AG09309 (cell line): ENCODE measurements at regions not wholly inside any gene's neighbourhood (a gene's known extent, or its start where the extent isn't known, plus 50 kb on each side); places are given as distances from the start of the nearest gene placed in this dataset.
A peak's percentile ranks its signal among the peaks of the same experiment; 100 is the strongest.

Source experiments
- DNase-seq: peaks from one replicate; pipeline ENCODE4 v3.0.0-alpha.2; 2010; ENCODE audit warnings: low read depth
- H3K4me3 ChIP-seq: 2 replicates; pipeline ENCODE4 v1.5.1; 2011; ENCODE audit warnings: mild to moderate bottlenecking, low read depth, low read length, moderate library complexity; ENCODE audit not compliant: control insufficient read depth
- CTCF ChIP-seq: IDR thresholded peaks from 2 replicates; pipeline ENCODE4 v1.5.1; 2011; ENCODE audit warnings: mild to moderate bottlenecking, low read depth, low read length, inconsistent platforms; ENCODE audit not compliant: insufficient read depth, control insufficient read depth; ENCODE audit errors: missing control alignments

DNA sequence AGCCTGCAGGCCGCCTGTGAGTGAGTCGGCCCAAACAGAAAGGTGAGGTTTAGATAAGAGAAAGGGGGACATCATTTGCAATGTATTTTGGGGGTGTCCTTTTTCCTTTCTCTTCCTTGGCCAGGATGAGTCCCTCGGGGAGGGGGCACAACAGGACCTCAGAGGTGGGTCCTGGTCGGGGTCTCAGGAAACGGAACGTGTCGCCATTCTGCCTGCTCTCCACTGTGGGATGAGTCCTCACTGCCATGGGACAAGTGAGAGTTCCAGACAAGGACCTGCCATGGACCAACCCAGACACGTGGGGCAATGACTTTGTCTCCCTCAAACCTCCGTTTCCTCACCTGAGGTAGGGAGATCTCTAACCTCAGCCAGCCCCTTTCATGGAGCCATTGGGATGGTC lies 67.9 kb upstream of the TAF1B start:
- no peak overlapping the region for H3K4me3 ChIP-seq
- DNase-seq = no peak
- no peak for TF ChIP-seq CTCF

- DNase-seq = no peak
- no peak for TF ChIP-seq CTCF
- no peak overlapping the region for H3K4me3 ChIP-seq
Measured at GRCh38 chr2:9775999-9776712, 67.1 kb upstream of the TAF1B start.

- H3K4me3 ChIP-seq = no peak overlapping the region
- no peak for TF ChIP-seq CTCF
- no peak for DNase-seq
Measured at GRCh38 chr2:9777081-9777480, 66.2 kb upstream of the TAF1B start.

DNA sequence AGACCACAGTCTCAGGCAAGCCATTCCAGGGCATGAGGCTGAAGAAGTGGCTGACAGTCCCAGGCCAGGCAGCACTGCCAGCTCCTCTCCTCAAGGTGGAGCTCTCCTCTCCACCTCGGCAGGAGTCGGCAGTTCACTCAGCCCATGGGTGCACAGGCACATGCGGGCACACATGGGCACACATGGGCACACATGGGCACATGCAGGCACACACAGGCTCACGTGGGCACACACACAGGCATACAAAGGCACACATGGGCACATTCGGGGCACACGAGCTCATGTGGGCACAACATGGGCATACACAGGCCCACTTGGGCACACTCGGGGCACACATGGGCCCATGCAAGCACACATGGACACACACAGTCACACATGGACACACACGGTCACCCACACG lies 65.3 kb upstream of the TAF1B start:
- no peak for DNase-seq
- no peak overlapping the region for H3K4me3 ChIP-seq
- TF ChIP-seq CTCF = peak; percentile 32

DNA sequence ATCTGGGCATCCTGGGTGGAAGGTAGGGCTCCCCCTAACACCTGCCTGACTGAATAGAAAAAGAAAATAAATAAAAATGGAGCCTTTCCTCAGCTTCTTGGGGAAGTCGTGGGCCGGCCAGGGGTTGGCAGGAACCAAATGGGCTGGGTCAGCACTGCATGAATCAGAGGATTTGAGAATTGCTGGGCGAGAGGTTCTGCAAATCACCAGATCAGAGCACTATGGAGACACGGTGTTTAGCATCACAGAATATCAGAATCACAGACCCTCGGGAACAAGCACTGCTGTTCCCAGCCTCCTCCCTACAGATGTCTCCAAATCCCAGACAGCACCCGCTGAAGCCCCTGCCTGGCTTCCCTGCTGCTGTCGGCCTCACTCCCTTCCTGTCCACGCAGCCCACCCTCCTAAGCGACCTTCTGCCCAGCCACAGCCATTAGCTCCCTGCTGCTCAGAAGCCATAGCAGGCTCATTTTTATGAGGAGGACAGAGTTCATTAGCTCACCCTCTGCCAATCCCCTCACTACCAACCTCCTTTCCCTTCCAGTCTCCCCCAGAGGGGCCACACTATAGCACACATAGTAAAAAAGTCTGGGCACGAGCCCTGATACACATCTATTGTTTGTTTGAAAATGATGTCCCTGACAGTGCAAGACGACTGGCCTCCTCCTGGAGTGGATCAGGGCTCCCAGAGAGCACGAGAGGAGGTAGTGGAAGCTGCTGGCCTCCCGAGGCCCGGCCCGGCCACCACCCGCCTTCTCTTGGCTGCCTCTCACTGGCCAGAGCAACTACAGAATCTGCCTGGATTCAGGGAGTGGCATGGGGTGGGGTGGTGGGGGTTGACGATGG lies 64.6 kb upstream of the TAF1B start:
- no peak overlapping the region for H3K4me3 ChIP-seq
- DNase-seq = no peak
- TF ChIP-seq CTCF = no peak

DNA sequence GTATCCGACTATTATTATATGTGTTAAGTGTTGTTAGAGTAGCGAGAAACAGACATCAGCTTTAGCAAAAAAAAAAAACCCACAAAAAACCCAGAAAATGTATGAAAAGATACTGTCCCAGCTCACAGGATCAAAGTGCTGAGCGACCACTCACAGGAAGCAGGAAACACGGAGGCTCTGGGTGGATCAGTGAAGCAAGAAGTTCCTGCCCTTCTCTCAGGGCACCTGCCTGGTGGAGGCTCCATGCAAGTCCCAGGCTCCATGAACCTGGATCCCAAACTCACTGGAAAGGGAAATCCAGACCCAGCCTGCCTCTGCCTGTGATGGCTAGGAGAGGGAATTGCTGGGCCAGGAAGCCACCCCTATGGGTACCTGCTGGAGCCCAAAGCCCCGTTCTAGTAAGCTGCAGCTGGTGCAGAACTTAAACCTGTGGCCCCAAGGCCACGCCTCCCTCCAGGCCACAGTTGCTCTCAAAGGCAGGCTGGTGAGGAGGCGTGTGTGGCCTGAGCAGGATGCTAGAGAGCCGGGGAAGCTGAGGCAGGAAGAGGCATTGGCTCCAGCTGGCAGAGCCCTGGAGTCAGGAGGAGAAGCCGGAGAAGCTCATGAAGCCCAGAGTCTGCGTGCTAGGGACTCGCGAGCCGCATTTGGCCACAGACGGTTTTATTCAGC lies 63.5 kb upstream of the TAF1B start:
- no peak for TF ChIP-seq CTCF
- no peak for DNase-seq
- H3K4me3 ChIP-seq = no peak overlapping the region
